Keratinocyte (primary cell): ENCODE measurements at regions not wholly inside any gene's neighbourhood (a gene's known extent, or its start where the extent isn't known, plus 50 kb on each side); places are given as distances from the start of the nearest gene placed in this dataset.

Experiments
- DNase-seq: peaks from one replicate; pipeline ENCODE4 v3.0.0-alpha.2; 2011; ENCODE audit warnings: low read depth, missing footprints, low spot score
- FAIRE-seq: peaks from 2 replicates; lab custom pipeline; 2011; peaks lifted over from hg19 to GRCh38; lab: Jason Lieb, UNC
- H2AFZ ChIP-seq: 2 replicates; pipeline ENCODE4 v1.6.0; 2012; ENCODE audit warnings: low read length, control low read depth, inconsistent platforms; ENCODE audit not compliant: control insufficient read depth
- H3K27ac ChIP-seq: 2 replicates; pipeline ENCODE4 v1.5.1; 2011; ENCODE audit warnings: low read length; ENCODE audit not compliant: control insufficient read depth, insufficient read depth
- H3K27me3 ChIP-seq: 3 replicates; pipeline ENCODE4 v1.6.0; 2011; ENCODE audit warnings: low read length; ENCODE audit not compliant: control insufficient read depth, insufficient read depth; ENCODE audit errors: extremely low read depth
- H3K36me3 ChIP-seq, 2 experiments: 2 replicates in 1 of 2; 3 replicates in 1 of 2; pipeline ENCODE4 v1.5.1; 2011; ENCODE audit warnings: low read length in 2 of 2, mild to moderate bottlenecking in 1 of 2; ENCODE audit not compliant: control insufficient read depth in 2 of 2, insufficient read depth in 2 of 2; ENCODE audit errors: extremely low read depth in 1 of 2
- H3K4me1 ChIP-seq: 3 replicates; pipeline ENCODE4 v1.5.1; 2011; ENCODE audit warnings: low read length; ENCODE audit not compliant: control insufficient read depth, insufficient read depth; ENCODE audit errors: extremely low read depth
- H3K4me2 ChIP-seq: 3 replicates; pipeline ENCODE4 v1.6.0; 2011; ENCODE audit warnings: low read depth, low read length; ENCODE audit not compliant: control insufficient read depth, insufficient read depth; ENCODE audit errors: extremely low read depth
- H3K4me3 ChIP-seq, 3 experiments: fragments of 200-600 bp in 1 of 3; sonication (generic) in 1 of 3; 2 replicates in 2 of 3; 3 replicates in 1 of 3; pipeline ENCODE4 v1.5.1; 2011 to 2016; ENCODE audit warnings: low read length in 3 of 3, mild to moderate bottlenecking in 3 of 3, control low read depth in 2 of 3, inconsistent platforms in 1 of 3, low read depth in 1 of 3, mixed read lengths in 1 of 3, mixed run types in 1 of 3, moderate library complexity in 1 of 3; ENCODE audit not compliant: control insufficient read depth in 2 of 3, insufficient read depth in 2 of 3; ENCODE audit errors: extremely low read depth in 1 of 3
- H3K79me2 ChIP-seq: 2 replicates; pipeline ENCODE4 v1.6.0; 2012; ENCODE audit warnings: low read length; ENCODE audit not compliant: control insufficient read depth, insufficient read depth
- H3K9ac ChIP-seq: 3 replicates; pipeline ENCODE4 v1.6.0; 2011; ENCODE audit warnings: low read length; ENCODE audit not compliant: control insufficient read depth, insufficient read depth; ENCODE audit errors: extremely low read depth
- H3K9me1 ChIP-seq: 3 replicates; pipeline ENCODE4 v1.6.0; 2011; ENCODE audit warnings: low read length; ENCODE audit not compliant: control insufficient read depth, insufficient read depth; ENCODE audit errors: extremely low read depth
- H3K9me3 ChIP-seq: 2 replicates; pipeline ENCODE4 v1.5.1; 2012; ENCODE audit warnings: low read depth, low read length; ENCODE audit not compliant: control insufficient read depth
- H4K20me1 ChIP-seq: 3 replicates; pipeline ENCODE4 v1.6.0; 2011; ENCODE audit warnings: low read length; ENCODE audit not compliant: control insufficient read depth, insufficient read depth; ENCODE audit errors: extremely low read depth
- EZH2 ChIP-seq: IDR thresholded peaks from one replicate; pipeline ENCODE4 v1.6.1; 2012; ENCODE audit warnings: inconsistent platforms, mild to moderate bottlenecking, low read length, moderate library complexity
- dilution Hi-C: fragments of 300-500 bp; cut with MboI; formaldehyde crosslinking; loops from one replicate; pipeline ENCODE4 v1.7.0; 2020; ENCODE audit warnings: low sequenced_read_pairs; ENCODE audit not compliant: extremely low pct_ligation_motif_present
- TF ChIP-seq, protein P1 (sequence below), 3 experiments: IDR thresholded peaks in 1 of 3; conservative IDR thresholded peaks in 1 of 3; optimal IDR thresholded peaks in 1 of 3; 2 replicates in 2 of 3; 3 replicates in 1 of 3; pipeline versions ENCODE3 to v1.5.1; 2011; ENCODE audit warnings: low read length in 3 of 3, mild to moderate bottlenecking in 3 of 3, moderate library complexity in 2 of 3, control low read depth in 1 of 3, inconsistent platforms in 1 of 3; ENCODE audit not compliant: insufficient read depth in 2 of 3; ENCODE audit errors: extremely low read depth in 1 of 3

DNA sequence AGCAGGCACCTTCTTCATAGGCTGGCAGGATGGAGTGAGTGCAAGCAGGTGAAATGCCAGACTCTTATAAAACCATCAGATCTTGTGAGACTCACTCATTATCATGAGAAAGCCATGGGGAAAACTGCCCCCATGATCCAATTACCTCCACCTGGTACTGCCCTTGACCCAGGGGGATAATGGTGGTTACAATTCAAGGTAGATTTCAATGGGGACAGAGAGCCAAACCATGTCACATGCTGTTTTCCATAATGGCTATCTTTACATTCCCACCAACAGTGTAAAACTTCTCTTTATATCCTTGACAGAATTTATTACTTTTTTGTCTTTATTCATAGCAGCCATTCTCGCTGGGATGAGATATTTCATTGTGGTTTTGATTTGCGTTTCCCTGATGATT is 663.0 kb upstream of the AGA start:
- TF ChIP-seq EZH2: no peak
- TF ChIP-seq, protein P1, sequence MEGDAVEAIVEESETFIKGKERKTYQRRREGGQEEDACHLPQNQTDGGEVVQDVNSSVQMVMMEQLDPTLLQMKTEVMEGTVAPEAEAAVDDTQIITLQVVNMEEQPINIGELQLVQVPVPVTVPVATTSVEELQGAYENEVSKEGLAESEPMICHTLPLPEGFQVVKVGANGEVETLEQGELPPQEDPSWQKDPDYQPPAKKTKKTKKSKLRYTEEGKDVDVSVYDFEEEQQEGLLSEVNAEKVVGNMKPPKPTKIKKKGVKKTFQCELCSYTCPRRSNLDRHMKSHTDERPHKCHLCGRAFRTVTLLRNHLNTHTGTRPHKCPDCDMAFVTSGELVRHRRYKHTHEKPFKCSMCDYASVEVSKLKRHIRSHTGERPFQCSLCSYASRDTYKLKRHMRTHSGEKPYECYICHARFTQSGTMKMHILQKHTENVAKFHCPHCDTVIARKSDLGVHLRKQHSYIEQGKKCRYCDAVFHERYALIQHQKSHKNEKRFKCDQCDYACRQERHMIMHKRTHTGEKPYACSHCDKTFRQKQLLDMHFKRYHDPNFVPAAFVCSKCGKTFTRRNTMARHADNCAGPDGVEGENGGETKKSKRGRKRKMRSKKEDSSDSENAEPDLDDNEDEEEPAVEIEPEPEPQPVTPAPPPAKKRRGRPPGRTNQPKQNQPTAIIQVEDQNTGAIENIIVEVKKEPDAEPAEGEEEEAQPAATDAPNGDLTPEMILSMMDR (optimal IDR thresholded peaks at IDR 0.05 in 1 of 3, IDR thresholded peaks at IDR 0.05 in 1 of 3, conservative IDR thresholded peaks at IDR 0.05 in 1 of 3; ENCODE audit: extremely low read depth in 1 of 3, insufficient read depth in 2 of 3, low read length in 3 of 3): no peak
- Histone ChIP-seq H3K4me3 (no peak overlapping the region), H3K9me1 (no peaks in the 10 kb centered on the region), H3K4me1 (no peaks in the 10 kb centered on the region), H3K27ac (no peak overlapping the region), H3K9me3 (no peaks in the 10 kb centered on the region), H3K27me3 (no peaks in the 10 kb centered on the region), H3K36me3 (no peaks in the 10 kb centered on the region), H2AFZ (no peak overlapping the region), H3K4me2 (no peak overlapping the region), H3K79me2 (no peaks in the 10 kb centered on the region), H4K20me1 (no peaks in the 10 kb centered on the region), H3K9ac (no peak overlapping the region)
- FAIRE-seq (no peak), DNase-seq (no peak)
- dilution Hi-C loops: no loop called here

DNA sequence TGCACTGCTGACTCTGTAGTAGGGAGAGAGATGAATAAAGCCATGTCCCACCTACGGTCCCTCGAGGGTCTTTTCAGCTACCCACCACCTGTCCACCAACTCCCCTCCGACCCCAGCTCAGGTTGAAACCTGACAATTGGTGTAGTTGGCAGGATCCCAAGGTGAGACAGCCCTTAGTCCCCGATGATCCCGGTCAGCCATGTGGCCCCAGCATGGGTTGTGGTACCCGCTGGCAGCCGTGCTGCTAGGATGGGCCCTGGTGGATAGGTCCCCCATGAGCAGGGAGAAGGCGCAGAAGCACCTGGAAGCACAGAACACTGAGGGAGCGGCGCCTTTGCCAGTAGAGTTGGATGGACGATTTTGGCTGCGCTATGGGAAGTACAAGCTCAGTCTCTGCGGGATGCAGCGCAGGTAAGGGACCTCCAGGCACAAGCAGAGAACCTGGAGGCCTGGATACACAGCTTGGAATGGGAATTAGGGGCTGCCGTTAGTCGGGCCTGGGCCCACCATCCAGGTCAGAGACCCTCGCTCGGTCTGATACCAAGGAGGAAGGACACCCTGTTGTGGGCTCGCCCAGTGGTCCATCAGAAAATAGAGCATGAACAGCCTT is 694.6 kb upstream of the AGA start:
- Histone ChIP-seq H4K20me1 (no peaks in the 10 kb centered on the region), H3K9ac (no peak overlapping the region), H3K27me3 (no peaks in the 10 kb centered on the region), H3K4me3 (no peak overlapping the region), H2AFZ (no peak overlapping the region), H3K27ac (no peak overlapping the region), H3K9me3 (no peaks in the 10 kb centered on the region), H3K4me1 (no peaks in the 10 kb centered on the region), H3K36me3 (no peaks in the 10 kb centered on the region), H3K9me1 (no peaks in the 10 kb centered on the region), H3K4me2 (no peak overlapping the region), H3K79me2 (no peaks in the 10 kb centered on the region)
- no peak for TF ChIP-seq EZH2
- TF ChIP-seq, protein P1 (optimal IDR thresholded peaks at IDR 0.05 in 1 of 3, IDR thresholded peaks at IDR 0.05 in 1 of 3, conservative IDR thresholded peaks at IDR 0.05 in 1 of 3; ENCODE audit: extremely low read depth in 1 of 3, insufficient read depth in 2 of 3, low read length in 3 of 3): no peak
- FAIRE-seq (no peak), DNase-seq (no peak)
- dilution Hi-C loops: no loop called here
